HG02981 (cell line): ENCODE measurements at regions not wholly inside any gene's neighbourhood (a gene's known extent, or its start where the extent isn't known, plus 50 kb on each side); places are given as distances from the start of the nearest gene placed in this dataset.

Experiments
- ATAC-seq: cut with Tn5 transposase; IDR thresholded peaks from one replicate; pipeline ENCODE4 v1.9.1; 2021; ENCODE audit warnings: mild to moderate bottlenecking, moderate library complexity; ENCODE audit not compliant: unreplicated experiment

DNA sequence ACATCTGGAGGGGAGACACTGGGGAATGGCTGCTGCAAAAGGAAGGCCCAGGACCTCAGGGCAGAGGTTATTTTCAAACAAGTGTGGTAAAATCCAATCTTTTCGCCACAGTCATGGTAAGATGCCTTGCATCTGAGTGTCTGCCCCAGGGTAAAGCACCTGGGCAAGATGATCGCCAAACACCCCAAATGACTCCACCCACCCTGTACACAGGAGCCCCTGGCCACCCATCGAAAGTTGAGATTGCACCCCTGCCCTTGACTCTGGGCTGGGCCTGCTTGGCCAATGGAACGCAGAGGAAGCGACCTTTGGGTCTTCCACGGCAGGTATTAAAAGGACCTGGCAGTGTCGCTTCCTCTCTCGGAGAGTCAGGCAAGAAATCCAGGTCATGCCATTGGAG is 88.8 kb downstream of the C16orf95 start:
- no peak for ATAC-seq

DNA sequence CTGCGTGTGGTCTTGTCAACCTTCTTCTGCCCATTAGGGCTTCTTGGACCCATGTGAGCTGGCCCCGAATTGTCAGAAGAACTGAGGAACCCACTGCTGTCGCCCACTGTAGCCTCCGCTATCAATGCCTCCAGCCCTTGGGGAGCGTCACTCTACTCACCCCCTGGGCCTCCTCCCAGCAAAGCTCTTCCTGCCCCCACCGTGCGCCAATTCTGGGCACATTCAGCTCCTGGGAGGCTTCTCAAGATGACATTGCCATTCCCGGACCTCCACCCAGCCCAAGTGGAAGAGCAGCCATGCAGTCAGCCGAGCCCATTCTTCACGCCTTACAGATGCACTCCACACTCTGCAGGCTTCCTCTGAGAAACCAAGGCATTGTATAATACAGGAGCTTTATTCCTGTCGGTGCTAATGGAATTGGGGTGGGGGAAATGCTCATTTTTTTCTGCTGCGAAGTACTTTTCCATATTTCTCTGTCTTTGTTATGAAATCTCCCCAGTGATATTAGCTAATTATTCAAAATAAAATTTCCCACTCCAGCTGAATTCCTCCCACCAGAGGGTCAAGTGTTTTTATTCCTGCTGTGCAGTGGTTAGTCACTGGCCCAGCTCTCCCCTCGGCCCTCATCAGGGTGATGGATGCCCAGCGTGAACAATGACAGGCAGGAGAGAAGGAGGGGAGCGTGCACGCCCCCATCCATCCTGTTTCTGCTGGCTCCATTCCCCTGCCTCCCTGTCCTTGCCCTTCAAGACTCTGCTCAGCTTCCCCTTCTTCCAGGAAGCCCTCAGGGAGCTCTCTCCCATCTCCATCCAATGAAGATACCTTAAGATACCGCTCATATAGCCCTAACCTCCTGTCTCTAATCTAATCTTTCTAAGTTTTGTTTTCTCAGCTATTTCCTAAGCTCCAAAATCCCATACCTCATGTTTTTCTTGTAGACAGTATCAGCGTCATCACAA is 87.7 kb downstream of the C16orf95 start:
- no peak for ATAC-seq

DNA sequence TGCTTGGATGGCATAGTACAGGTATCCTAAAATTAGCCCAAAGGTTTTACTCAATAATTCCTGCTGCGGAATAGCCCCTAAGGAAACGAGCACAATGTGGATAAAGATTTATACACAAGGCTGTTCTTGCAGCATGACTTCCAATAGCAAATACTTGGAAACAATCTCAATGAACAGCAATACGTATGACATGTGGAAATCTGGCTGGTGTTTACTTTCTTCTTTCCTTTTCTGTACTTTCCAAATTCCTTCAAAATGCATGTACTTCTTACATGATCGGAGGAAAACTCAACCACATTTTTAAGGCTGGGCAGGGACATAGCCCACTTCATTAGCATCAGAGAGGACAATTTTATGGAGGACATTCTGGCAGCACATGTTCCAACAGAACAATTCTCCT is 86.6 kb downstream of the C16orf95 start:
- ATAC-seq, result no peak

DNA sequence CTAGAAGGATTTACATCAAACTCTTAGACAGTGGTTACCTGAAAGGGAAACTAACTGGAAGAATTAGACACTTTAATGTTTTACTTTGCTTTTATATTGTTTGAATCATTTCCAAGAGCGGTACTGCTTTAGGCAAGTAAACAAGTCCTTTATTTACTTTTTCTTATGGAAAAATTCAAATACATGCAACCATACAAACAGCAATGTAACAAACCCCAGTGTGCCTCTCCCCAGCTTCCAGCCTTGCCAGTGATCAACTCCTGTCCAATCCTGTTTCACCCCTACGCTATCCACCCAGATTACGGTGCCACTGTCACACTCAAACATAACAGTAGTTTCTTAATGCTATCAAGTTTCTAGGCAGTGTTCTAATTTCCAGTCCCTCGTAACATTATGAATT is 85.9 kb downstream of the C16orf95 start:
- no peak for ATAC-seq

DNA sequence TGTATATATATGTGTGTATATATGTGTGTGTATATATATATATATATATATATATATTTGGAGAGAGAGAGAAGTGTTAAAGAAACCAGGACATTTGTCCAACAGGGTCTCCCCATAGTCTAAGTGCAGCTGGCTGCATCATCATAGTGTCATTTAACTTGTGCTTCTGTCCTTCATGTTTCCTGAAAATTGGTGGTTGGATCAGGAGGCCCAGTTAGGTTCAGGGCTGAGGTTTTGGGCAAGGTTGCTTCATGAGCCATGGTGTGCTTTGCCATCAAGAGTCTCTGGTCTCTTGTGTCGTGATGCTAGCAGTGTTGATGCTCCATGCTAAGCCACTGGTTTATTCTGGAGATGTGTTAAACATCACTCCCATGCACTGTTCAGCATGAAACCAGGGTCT is 85.3 kb downstream of the C16orf95 start:
- ATAC-seq, result no peak

DNA sequence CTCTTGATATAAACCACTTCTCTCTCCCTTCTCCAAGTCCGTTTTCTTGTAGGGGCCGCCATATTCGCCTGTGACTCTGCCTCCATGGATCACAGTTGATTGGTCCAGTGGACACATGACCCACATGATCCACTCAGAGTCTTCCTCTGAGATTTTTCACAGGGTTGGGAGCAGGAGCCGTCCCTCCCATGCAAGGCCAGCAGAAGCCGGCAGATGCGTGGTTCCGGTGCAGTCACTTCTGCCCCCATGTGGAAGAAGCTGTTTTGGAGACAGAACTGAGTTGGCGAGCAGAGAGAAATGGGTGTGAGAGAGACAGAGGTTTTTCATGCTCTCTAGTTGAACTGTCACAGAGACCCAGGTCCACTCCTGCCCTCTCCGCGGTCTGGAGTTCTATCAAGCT is 83.3 kb downstream of the C16orf95 start:
- no peak for ATAC-seq

DNA sequence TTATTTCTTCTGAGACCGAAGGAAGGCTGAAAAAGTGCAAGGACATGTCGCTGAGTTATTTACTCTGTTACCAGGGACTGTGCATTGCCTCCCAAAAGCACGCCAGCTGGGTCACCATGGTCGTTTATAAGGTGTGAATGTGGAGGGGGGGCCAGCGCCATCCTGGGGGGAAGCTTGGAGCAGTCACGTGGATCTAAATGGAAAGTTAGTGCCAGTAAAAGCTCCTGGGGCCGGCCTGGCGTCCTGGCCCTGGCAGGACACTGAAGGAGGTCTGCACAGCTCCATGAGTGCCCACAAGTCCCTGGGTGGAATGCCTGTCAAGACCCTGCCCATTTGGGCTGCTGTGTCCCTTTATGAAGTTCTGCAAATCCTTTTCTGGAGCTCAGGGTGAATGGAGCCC is 82.6 kb downstream of the C16orf95 start:
- no peak for ATAC-seq

DNA sequence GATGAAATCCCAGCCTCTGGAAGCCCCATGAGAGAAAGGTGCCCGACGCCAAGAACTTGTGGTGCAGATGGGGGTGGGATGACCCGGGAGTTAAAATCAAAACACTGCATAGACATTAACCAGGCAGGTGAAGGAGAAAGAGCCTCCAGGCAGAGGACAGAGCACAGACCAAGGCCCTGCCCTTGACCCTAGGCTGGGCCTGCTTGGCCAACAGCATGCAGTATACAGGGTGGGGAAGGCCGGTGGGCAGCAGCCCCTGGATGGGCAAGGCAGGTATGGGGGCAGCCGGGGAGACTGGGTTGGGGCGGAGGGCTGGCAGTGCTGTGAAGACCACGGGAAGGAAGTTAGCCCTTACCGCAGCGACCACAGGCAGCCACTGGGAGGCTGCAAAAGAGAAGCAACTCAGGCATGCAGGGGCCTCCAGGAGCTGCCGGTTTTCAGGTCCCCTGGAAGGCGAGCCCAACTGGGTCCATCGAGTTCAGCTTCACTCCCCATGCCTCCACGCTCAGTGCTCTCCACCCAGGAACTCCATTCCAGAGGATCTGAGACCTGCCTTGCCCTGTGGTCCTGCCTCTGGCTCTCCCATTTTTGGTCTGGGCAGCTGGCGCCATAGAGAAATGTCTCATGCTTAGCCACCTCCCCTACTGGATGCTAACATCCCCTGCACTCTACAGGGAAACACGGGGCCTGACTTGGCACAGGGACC is 81.2 kb downstream of the C16orf95 start:
- ATAC-seq, result no peak

DNA sequence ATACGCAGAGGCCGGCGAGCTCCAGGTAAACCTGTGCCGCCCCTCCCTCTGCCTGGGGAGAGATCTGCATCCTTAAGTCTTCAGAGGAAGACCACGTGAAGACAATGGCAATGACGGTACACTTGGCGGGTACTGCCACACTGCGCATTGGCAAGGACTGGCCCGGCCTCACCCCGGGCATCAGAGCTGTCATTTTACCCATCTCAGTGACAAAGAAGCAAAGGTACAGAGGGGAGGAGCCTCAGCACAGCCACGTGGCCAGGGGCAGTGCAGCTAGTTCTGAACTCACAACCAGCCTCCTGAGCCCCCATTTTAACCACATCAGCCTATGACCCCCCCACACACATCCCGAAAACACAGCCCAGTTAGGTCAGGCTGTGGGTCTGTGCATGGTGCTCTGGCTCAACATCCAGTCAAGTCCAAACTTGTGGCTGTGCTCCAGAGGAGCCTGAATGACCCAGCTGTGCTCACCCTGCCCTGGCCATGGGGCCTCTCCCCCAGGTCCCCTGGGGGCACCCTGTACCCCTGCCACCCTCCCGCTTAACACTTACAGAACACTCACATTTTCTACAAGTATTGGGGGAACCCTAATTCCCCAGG is 80.6 kb downstream of the C16orf95 start:
- no peak for ATAC-seq

DNA sequence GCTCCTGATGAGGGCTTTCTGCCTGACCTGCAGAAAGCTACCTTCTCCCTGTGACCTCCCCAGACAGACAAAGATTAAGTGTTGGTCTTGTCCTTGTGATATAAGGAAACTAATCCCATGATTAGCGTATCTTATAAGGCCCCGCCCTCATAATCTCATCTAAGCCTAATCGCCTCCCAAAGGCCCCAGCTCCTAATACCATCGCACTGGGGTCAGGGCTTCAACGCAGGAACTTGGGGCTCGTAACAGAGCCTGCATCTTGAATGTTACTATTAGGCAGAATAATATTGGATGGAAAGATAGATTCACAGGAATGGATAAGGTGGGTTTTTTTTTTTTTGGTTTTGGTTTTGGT is 78.9 kb downstream of the C16orf95 start:
- no peak for ATAC-seq

DNA sequence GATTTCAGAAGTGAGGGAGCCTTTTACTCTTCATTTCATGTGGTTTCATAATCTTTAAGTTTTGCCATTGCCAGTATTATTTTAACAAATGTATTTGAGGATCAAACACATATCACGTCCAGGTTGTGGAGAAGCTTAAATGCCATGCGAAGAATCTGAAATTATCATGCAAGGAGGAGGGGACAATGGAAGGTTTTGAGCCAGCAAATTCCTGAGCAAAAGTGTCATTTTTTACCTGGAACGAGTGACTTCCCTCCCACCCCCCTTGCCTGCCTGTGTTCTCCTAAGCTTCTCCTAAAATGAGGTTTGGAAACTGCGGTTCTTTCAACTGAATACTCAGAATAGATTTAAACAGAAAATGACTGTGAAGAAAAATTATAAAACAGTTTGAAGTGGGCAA is 77.6 kb downstream of the C16orf95 start:
- ATAC-seq, result no peak

DNA sequence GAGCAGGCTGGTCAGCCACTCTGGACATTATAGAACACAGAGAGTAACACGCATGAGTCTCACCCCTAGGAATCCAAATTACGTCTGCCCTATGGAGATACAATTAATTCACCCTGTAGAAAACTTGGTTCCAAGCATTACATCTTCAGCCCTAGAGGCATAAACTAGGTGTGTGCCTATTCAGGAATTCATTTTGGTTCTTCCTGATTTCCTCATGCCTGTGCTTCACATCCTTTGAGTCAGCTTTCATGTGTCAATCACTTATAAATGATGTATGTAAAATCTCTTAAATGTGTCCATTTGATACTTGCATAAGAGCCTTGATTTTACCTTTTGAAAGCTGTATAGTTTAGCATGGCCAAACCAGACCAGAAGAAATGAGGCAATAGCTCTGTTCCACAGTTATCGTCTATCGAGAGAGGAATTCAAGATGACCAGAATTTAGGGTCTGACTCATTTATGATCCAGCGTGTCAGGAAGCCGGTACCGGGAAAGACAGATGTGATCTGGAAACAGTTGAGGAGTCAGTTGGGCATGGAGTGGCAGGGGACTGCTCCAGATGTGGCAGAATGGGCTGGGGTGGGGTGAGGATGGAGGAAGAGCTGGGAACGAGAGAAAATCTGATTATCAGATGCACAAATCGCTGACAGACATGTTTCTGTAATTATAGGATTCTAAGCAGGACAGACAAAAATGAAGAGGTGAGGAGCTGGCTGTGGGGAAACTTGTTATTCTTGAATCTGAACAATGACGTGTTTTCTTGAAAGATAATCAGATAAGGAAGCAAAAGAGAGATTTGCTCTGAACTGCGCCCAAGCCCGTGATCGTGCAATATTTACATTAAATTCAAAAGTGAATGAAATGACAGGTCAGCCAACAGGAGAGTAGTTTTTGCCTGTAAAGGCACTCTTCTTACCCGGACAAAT is 76.7 kb downstream of the C16orf95 start:
- ATAC-seq, result no peak

DNA sequence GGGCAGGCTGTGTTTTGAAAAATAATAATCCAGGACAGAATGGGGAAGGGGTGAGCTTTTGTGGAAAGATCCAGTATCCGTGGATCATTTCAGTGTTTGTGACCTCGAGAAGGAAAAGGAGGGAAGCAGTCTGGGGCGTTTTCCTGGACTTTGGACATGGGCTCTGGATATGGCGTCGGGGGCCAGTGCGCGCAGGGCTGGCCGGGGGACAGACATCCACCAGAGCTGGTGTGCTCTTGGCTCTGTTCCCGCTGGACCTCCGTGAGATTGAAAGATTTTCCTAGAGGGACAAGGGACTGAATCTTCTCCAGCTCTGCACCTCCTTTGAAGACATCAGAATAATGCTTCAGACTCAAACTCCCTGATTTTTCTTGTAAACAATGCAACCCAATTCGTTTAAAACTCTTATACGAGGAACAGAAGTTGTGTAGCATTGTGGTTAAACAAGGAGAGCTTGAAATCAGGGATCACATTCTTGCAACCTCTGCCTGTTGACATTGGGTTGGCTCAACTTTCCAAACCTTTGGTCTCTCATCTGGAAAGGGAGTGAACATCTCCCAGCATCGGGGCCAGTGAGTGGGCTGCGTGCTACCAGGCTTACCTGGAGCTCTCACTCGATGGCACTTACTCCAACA is 75.9 kb downstream of the C16orf95 start:
- ATAC-seq, result no peak

DNA sequence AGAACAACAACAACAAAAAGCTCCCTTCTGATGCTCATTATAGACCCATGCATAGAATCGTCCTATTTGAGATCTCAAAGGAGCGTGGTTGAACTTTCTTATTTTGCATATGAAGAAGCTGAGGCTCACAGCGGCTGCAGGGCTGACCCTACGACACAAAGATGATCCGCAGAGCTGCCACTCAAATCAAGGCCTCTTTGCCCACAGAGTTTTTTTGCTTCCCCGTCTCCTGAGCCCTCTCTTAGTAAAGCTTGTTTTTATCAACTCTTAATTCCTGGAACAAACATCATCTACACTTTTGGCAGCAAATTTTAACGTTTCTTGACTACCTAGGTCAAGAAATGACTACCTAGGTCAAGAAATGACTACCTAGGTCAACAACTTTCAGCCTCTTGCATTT is 73.7 kb downstream of the C16orf95 start:
- no peak for ATAC-seq

DNA sequence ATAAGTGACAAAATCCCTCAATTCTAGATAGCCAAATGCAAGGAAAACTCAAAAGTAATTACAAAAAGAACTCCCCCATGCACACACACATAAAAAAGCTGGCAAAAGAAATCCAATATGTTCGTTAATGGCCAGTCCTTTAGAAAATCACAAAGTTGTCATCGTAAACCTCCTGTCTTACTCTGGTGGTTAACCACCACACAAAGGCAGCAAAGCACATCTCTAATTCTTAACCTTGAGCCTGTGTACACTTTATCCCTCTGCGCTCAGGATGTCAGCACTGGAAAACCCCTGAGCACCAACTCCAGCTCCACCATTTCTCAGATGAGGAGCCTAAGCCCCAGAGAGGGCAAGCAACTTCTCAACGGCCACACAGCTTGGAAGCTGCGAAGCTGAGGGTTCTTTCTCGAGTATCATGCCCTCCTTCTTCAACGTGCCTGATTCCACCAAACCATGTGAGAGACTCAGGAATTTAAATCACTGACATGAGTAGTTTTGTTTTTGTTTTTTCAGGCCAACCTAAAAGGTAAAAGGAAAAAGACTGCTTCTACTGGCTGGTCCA is 72.5 kb downstream of the C16orf95 start:
- no peak for ATAC-seq

DNA sequence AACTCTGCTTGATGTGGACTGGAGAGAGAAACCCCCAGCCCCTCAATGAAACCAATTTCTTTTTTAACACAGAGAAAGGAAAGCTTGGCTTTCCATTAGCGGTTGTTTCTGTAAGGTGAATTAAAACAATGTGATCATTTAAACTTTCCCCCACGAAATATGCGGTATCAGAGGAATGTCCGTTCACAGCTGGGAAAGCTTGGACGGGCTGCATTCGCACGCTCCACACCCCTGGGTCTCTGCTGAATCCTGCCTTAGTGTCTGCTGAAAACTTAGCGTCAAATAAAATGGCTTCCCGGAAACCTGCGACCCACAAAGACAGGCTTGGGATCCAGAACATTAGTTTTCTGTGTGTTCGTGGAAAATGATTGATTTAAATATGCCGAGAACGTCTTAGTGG is 71.7 kb downstream of the C16orf95 start:
- ATAC-seq, result no peak

DNA sequence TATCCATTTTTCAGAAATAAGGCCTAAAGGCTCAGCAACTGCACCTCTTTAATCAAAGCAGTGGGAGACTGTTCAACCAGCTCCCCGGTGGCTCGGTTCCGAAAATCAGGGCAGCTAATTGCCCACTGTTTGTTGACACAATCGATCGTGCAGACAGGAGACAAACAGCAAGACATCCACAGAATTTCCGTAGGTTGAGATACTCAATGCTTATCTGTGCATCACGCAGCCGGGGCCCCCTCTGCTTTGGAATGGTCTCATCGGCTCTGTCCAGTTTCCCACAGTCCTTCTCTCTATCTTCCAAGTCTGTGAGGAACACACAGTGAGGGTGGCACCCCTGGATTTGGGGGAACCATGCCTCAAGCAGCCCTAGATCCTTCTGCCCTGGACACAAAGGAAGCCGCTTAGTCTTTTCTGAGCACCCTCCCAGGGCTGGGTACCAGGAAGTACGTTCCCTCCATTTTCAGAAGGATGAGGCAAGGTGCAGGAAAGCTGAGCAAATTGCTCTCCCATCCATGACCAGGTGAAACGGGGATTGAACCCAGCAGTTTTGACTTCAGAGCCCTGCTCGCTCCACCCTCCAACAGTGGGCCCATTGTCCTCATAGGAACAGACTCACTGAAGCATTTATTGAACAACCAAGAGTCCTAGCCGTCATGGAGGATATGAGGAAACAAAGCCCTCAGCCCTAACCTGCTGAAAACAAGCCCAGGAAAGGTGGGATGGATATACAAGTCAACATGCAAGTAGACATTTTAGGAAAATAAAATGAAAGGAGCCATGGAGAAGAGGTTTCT is 70.7 kb downstream of the C16orf95 start:
- no peak for ATAC-seq

DNA sequence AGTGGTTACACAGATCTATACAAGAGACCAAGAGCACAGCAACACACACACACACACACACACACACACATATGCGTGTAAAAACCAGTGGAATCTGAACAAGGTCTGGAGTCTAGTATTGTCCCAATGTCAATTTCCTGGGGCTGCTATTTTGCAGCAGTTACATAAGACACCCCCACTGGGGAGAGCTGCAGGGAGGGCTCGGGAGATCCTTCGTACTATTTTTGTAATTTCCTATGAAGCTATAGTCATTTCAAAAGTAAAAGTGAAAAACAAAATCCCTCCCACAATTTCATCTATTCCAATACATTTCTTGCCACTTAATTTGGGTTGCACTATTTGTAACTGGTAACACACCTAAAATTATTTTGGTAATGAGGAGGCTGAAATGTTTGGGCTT is 68.5 kb downstream of the C16orf95 start:
- ATAC-seq, result no peak

DNA sequence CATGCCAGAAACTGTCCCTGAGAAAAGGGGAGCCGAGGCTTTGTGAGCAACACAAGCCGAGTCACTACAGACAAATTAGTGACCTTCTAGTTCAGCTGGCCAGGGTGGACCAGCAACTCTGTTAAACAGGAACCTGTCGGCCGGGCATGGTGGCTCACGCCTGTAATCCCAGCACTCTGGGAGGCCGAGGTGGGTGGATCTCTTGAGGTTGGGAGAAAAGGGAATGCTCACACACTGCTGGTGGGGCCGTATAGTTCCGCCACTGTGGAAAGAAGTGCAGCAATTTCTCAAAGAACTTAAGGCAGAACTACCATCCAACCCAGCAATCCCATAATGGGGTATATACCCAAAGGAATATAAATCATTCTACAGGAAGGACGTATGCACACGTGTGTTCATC is 67.8 kb downstream of the C16orf95 start:
- ATAC-seq, result no peak
